Glutamatergic neuron (in vitro differentiated cells): ENCODE measurements at regions not wholly inside any gene's neighbourhood (a gene's known extent, or its start where the extent isn't known, plus 50 kb on each side); places are given as distances from the start of the nearest gene placed in this dataset.

Experiments used
- DNase-seq: peaks from one replicate; pipeline ENCODE4 v3.0.0; 2022
- H3K27ac Mint-ChIP-seq: one replicate; pipeline ENCODE4 v1.8.0; 2020; ENCODE audit warnings: mild to moderate bottlenecking, mixed read lengths, inconsistent platforms; ENCODE audit not compliant: unreplicated experiment
- H3K27me3 Mint-ChIP-seq: one replicate; pipeline ENCODE4 v1.8.0; 2020; ENCODE audit warnings: mild to moderate bottlenecking, moderate library complexity, mixed read lengths, inconsistent platforms; ENCODE audit not compliant: unreplicated experiment
- H3K36me3 Mint-ChIP-seq: one replicate; pipeline ENCODE4 v1.8.0; 2020; ENCODE audit warnings: mild to moderate bottlenecking, mixed read lengths, inconsistent platforms; ENCODE audit not compliant: unreplicated experiment
- H3K4me1 Mint-ChIP-seq: one replicate; pipeline ENCODE4 v1.8.0; 2020; ENCODE audit warnings: mild to moderate bottlenecking, low read depth, mixed read lengths, inconsistent platforms; ENCODE audit not compliant: unreplicated experiment
- H3K4me3 Mint-ChIP-seq: one replicate; pipeline ENCODE4 v1.8.0; 2020; ENCODE audit warnings: mild to moderate bottlenecking, mixed read lengths, inconsistent platforms; ENCODE audit not compliant: unreplicated experiment
- H3K9me3 Mint-ChIP-seq: one replicate; pipeline ENCODE4 v1.8.0; 2020; ENCODE audit warnings: mild to moderate bottlenecking, moderate library complexity, mixed read lengths, inconsistent platforms; ENCODE audit not compliant: unreplicated experiment
- CTCF ChIP-seq: fragments of 200-600 bp; sonication (generic); IDR thresholded peaks from one replicate; pipeline ENCODE4 v1.5.0; 2021; ENCODE audit not compliant: partially characterized antibody, unreplicated experiment

- peaks cover 1% of the 10 kb centered on the region for H3K9me3 Mint-ChIP-seq
- H3K27ac Mint-ChIP-seq = no peak overlapping the region
- no peaks in the 10 kb centered on the region for H3K36me3 Mint-ChIP-seq
- H3K27me3 Mint-ChIP-seq = peaks cover 2% of the 10 kb centered on the region
- H3K4me1 Mint-ChIP-seq = no peaks in the 10 kb centered on the region
- TF ChIP-seq CTCF = no peak
- DNase-seq = no peak
- H3K4me3 Mint-ChIP-seq = no peak overlapping the region
Measured at GRCh38 chr9:86671018-86671417, 276.3 kb downstream of the GAS1 start.

- Mint-ChIP-seq H3K27me3 (peaks cover 2% of the 10 kb centered on the region), H3K4me3 (no peak overlapping the region), H3K4me1 (no peaks in the 10 kb centered on the region), H3K9me3 (peaks cover 1% of the 10 kb centered on the region), H3K36me3 (no peaks in the 10 kb centered on the region), H3K27ac (no peak overlapping the region)
- no peak for DNase-seq
- TF ChIP-seq CTCF = no peak
Measured at GRCh38 chr9:86670536-86670935, 276.8 kb downstream of the GAS1 start.

GRCh38 chr9:86670076-86670475 is 277.2 kb downstream of the GAS1 start:
- H3K27me3 Mint-ChIP-seq = peaks cover 2% of the 10 kb centered on the region
- no peaks in the 10 kb centered on the region for H3K4me1 Mint-ChIP-seq
- H3K36me3 Mint-ChIP-seq = no peaks in the 10 kb centered on the region
- no peak overlapping the region for H3K27ac Mint-ChIP-seq
- no peak overlapping the region for H3K4me3 Mint-ChIP-seq
- DNase-seq = no peak
- TF ChIP-seq CTCF = no peak
- peaks cover 1% of the 10 kb centered on the region for H3K9me3 Mint-ChIP-seq

GRCh38 chr9:86669422-86669821 is 277.9 kb downstream of the GAS1 start:
- Mint-ChIP-seq H3K27ac (no peak overlapping the region), H3K36me3 (no peaks in the 10 kb centered on the region), H3K9me3 (peaks cover 1% of the 10 kb centered on the region), H3K4me1 (no peaks in the 10 kb centered on the region), H3K27me3 (peaks cover 2% of the 10 kb centered on the region), H3K4me3 (no peak overlapping the region)
- no peak for DNase-seq
- TF ChIP-seq CTCF = no peak

- no peak for DNase-seq
- Mint-ChIP-seq H3K4me1 (no peaks in the 10 kb centered on the region), H3K36me3 (no peaks in the 10 kb centered on the region), H3K27ac (no peak overlapping the region), H3K4me3 (no peak overlapping the region), H3K27me3 (peaks cover 2% of the 10 kb centered on the region), H3K9me3 (peaks cover 1% of the 10 kb centered on the region)
- no peak for TF ChIP-seq CTCF
Measured at GRCh38 chr9:86668488-86668887, 278.8 kb downstream of the GAS1 start.
